GM03348 (cell line): ENCODE measurements at regions not wholly inside any gene's neighbourhood (a gene's known extent, or its start where the extent isn't known, plus 50 kb on each side); places are given as distances from the start of the nearest gene placed in this dataset.

ENCODE experiments used
- DNase-seq: peaks from one replicate; pipeline ENCODE4 v3.0.0; 2012; ENCODE audit warnings: low spot score

DNA sequence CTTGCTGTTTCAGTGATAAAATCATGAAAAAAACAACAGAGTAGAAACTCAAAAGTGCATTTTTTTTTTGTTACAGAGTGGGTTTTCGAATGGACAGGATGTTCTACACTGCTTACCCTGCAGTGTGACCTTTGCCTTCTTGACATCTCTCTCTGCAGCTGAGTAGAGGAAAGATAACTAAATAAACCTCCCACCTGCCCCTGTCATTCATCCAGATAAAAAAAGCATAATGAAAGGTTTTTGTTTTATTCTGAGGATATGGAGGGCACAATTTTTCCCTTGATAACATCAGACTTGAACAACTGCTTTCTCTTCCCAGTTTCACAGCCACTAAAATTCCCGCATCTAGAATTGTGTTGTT lies 193.6 kb upstream of the FOXQ1 start:
- no peak for DNase-seq

DNA sequence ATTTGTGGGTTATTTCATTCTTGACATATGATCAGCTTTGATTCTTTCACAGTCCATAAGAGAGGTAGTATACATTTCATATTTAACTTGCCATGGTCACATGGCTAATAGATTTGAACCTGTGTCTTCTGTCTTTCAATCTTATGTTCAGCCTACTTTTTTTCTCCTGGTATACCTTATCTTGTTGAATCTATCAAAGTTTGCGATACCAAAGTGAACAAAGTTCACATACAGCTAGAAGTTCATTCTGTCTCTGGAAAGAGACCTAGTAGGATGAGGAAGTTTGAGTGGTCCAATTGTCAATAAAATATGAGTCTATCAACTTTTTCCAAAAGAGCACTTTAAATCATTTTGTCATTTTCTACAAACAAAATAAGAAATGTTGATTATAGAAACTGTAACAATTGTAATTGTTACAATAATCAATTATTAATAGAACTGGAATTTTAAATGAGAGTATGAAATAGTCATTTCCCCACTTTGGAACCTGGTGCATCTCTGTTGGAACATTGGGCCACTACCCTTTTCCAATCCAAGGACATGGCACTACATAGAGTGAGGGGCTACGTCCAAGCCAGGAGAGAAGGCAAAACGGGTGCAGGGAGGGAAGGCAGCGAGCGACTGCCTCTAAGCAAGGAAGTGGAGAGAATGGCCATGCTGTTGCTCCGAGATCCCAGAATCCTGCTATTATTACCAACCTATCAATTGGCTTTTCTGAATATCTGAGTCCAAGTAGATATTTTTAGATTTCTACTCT lies 194.2 kb upstream of the FOXQ1 start:
- DNase-seq = no peak

DNA sequence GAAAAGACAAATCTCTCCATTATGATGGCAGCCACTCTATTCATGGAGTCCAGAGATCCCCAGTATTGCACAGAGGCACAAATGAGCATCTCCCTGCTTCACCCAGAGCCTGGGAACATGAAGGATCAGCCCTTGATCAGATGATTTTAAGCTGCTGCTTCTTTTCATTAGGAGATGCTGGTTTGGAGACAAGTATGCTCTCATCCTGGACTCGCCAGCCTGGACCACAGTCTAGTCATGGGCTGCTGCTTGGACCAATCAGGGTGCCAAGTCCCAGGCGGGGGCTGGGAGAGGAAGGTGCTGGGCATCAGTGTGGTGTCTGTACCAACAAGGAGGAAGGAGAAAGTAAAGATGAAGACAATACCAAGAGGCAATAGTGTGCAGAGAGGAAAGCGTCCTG lies 195.7 kb upstream of the FOXQ1 start:
- no peak for DNase-seq

DNA sequence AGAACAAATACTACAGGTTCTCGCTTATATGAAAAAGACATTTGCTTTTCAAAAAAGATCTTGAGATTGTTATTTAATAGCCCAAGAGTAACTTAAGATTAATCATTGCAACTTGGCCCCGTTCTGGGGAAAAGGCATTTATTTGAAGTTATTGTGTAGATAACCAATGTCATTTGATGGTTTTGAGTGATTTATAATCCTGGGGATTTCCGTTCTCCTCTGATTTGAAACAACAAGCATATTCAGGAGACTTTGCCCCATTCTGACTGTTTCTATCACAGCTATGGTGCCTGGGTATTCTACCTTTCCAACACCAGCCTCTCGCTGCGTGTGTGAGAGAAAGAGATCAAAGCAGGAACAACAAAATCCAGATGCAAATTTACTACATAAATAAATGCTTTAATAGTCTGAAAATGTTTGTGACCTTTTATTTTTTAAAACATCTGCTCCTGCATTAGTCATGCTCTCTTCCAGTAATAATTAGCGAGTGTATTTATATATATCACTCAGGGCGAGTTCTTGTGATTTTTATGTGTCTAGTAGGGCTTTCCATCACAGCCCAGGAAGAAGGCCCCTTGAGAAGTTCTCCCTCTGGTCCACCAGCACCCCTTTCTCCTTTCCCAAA lies 197.9 kb upstream of the FOXQ1 start:
- no peak for DNase-seq

DNA sequence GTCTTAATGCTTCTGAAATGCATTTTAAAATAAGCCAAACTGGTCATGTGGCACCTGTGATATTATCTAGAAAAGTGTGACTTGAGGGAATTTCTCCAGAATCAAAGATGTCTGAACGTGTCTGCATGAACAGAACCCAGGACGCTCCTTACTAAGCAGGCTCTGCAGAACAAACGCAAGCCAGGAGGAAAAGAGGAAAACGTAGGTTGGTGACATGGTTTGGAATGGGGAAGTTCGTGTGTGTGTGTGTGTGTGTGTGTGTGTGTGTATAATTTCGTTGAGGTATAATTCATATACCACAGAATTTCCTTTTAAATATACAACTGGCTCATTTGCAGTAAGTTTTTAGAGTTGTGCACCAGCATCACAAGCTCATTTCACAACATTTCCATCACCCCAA lies 200.5 kb upstream of the FOXQ1 start:
- no peak for DNase-seq

DNA sequence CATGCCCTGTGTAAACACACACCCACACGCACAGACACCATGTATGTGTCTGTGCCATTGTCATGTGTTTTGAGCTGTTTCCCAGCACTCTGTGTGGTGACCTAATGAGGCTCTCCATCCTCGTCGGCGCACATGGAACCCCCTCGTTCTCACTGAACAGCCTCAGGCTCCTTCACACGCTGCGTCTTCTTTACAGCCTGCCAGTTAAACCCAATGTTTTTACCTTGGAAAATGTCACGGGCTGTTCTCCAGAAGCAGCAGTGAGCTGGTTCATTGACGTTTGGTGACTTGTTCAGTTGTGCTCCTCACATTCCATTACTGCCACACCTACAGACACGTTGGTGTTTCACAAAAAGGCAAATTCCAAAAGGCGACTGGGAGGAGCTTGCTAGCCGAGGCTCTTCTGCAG lies 201.0 kb upstream of the FOXQ1 start:
- no peak for DNase-seq

DNA sequence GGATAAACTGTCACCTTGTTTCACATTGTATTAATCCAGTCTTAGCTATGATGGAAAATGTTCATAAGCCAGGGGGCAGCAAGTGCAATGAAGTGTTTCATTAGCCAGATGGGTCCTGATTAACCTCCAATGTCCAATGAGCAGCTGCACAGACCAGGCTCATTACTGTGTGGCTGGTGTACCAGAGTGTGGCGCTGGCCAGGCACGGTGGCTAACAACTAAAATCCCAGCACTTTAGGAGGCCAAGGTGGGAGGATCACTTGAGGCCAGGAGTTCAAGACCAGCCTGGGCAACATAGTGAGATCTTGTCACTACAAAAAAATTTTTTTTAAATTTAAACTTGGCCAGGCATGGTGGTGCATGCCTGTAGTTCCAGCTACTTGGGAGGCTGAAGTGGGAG lies 201.7 kb upstream of the FOXQ1 start:
- no peak for DNase-seq

DNA sequence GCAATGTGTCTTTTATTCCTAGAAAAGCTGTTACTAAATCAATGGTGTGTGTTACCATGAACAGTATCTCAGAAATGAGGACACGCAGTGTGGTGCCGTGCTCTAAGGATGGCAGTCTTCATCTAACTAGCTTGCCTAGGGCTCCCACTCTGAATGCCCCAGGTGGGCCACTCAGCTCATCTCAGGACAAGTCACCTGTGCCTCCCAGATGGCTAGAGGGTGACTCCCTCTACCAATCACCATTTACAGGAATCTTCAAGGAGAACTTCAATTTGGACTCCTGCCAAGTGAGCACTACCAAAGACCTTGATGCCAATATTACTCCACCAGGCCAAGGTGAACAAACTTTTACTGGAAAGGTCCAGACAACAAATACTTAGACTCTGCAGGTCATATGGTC lies 202.8 kb upstream of the FOXQ1 start:
- no peak for DNase-seq

DNA sequence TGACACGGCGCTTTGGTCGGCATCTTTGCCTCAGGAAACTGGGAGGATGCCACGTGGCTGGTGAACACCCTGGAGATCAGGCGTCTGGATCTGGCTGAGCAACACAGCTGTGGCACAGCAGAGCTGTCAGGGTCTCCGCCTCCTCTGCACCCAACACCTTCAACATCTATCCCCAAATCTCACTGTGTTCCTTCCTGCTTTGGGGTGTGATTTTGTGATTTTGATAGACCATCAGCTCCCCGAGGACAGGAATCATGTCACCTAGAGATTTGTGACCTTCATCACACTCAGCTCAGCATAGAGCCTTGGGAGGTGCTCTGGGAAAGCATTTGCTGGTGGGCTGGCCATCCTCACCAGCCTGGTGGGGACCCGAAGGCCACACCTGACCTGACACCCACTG lies 203.7 kb upstream of the FOXQ1 start:
- no peak for DNase-seq

DNA sequence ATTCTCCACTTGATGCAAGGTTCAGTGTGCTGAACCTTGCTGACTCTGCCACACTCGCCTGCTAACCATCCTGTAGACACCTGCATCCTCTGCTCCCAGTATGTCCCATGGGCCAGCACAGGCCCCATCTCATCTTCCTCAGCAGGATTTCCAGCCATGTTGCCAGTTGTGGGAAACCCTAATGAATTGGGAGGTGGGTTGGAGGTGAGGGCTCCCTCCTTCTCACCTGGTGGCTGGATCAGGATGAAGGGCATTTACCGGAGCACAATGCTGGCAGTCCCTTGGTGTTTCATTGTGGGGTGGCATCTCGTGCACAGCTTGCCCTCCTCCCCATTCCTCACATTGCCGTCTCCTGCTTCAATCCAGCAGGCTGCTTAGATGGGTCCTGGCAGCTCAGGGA lies 204.3 kb upstream of the FOXQ1 start:
- DNase-seq = no peak

DNA sequence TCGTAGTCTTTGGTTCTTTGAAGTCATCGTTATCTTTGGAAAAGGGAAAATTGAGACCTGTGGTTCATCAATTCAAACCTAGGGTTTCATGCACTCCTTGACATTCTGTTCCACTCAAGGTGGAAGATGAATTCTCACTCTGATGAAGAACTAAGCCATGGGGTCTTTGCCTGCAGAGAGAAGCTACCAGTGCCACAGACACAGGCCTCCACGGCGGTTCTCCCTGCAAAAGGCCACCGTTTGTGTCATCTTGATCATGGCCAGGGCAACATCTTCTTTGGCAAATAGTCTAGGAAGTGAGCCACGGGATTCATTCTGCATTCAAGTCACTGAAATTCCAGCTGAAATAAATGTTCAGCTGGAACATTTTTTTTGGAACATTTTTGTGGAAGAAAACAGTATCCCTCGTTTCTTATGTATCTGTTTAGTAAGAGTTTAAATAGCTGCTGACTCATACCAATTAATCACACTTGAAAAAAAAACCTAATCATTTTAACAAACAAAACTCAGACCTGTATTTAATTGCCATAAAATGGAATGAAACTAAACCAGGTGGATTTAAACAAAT lies 206.0 kb upstream of the FOXQ1 start:
- DNase-seq = peak; percentile 23

DNA sequence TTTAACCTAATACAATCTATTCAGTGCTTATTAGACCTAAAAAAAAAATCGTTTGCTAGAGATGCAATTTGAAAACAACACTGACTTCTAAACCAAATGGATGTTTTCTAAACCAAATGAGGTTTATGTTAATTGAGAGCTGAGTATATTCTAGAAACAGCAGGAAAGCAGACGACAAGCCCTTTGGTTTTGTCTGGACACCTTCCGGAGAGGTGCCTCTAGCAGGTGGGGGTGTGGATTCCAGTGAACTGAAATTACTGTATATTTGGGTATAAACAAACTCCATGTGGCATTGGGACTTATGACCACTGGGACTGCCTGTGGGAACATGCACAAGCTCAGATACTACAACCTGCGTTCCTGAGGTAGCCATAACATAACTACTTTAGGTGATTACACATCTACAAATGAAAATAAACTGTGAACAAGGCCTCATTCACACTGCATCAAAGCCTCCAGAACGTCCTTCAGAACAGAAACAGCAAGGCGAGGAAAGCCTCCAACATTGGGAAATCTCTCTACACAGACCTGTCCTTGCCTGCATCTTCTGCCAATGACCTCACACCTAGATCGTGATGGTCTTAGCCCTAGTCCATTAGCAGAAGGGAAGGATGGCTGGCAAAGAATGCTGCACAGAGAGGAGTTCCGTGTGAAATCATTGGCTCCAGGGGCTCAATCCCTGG lies 206.8 kb upstream of the FOXQ1 start:
- DNase-seq = no peak

DNA sequence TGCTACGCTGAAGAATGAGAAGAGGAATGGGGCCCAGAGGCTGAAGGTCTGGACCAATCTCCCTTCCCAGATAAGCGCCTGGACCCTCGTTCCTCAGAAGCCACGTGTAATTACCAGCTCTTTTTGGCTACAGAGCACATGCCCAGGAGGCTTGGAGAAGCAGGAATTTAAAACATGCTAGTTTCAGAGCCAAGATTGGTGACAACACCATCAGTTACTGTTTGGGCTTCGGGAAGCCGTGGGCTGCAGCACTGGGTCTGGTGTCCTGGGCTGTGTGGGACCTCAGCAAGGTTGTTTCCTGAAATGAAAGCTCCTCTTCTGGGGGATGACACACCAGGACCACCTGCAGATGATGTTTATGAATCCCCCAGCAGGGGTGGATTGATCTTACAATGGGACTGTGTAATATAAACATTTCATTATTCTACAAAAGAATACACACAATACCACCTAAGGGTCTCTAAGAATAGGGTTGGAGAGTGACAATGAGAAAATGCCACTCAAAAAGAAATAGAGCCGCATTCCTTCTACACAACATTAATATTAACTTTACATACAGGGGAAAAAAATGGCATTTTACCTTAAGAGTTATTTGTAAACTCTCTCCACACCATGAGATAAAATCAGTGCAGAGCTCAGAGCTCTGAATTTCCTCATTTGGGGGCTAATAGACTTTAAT lies 207.8 kb upstream of the FOXQ1 start:
- peak; percentile 30 for DNase-seq

DNA sequence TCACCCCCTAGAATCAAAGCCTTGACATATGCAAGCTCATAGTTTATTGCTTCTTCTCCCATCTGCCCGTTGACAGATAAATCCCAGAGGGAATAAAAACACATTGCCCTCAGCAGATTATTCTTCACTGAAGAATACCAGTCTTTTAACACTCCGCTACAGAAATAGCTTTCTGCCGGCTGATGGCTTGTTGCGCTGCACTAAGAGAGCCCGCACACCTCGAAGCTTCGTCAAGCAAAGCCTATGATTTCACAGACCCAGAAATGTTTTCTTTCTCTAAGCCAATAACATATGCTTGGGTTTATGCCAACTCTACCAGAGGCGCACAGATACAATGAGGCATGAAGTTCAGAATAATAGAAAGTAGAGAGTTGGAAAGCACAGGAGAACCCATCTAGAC lies 208.9 kb upstream of the FOXQ1 start:
- DNase-seq = no peak

DNA sequence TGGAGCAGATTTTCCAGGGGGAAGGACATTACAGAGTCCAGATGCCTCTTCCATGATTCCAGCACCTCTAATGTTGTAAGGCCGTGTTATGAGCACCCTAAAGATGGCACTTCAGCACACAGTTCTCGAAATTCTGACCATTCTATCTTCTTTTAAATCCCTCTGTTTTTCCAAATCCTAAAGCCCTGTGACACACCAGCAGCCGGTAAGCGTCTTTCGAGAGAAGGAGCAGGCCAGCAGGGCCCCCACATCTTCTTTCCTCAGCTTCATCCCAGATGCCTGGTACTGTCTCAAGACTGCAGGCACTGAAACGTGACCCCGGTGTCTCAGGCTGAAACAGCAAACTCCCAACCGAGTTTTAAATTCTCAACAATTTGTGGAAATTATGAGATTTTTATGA lies 211.6 kb upstream of the FOXQ1 start:
- DNase-seq = no peak

DNA sequence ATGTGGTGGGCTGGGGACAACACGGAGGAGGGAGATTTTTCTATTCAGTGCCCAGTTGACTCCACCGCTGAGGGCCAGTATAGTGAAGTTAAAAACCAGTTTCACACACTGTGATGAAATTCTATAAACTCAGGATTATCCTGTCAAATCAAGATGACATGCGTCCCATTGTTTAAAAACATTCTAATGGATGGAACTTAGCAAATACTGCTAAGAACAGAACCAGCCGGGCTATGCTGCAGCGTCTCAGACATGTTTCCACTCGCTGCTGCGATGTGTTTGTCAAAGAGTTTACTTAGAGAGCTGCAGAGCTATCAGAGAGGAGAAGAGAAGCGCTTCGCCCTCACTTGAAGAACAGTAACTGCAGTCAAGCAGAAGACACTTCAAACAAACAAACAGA lies 212.6 kb upstream of the FOXQ1 start:
- no peak for DNase-seq

DNA sequence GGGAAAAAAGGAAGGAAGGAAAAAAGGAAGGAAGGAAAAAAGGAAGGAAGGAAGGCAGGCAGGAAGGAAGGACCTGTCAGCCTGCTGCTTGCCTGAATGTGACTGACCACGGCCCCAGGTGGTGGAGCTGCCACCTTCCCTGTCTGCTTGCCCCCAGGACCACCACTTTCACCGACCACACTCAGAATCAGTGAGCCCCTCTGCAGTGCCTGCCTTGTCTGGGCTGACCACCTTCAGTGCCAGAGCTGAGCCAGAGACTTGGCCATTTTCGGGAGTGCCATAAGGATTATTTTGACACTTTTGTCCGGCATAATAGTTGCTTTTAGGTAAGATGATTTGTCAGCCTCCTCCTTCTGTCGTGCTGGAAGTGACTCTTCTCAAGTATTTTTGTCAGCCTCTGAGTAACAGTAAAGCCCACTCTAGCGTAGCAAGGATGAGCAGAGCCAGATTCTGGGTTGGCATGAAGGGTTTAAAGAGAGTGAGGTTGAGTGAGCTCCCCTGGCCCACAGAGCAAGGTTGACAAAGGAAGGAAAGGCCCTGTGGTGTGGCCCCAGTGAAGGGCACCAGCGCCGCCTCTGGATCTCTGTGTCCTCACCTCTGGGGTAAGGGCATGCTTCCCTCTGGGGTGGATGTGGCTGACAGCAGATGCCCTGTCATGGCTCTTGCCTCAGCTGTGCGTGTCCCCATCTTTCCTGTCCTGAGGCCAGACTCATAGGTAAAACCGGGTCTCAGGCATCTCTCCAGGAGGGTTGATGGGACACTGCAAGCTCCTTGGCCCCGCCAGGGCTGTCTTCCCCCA lies 214.7 kb upstream of the FOXQ1 start:
- no peak for DNase-seq

DNA sequence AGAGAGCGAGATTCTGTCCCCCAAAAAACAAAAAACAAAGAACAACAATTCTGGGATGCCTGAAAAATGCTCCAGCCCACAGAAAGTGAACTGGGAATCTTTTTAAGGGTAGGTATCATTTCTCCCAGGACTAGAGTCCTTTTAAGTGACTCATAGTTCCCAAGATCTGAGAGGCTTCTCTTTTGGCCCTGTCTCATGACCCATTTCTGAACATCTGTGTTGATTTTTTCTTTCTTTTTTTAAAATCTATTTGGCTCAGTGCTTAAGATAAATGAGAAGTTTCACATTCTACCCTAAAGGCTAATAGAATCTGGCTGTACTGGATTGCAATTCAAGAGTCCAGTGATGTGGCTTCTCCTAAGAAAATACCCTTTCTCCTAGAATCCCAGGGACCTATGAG lies 217.6 kb upstream of the FOXQ1 start:
- DNase-seq = peak; percentile 85

DNA sequence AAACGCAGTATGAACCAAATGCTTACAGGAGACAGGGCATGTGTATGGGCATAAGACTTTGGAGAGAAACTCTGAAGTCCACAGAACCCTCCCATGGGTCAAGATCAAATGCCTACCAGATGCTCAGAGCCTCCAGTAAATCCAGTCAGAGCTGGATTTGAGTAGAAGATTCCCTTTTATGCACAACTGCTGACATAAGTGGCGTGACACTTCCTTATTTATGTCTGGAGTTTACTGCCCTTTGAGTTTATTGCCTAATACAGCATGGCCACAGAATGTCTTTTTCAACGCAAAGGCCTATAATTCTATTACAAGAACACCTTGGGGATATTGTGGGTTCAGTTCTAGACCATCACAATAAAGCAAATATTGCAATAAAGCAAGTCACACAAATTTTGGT lies 220.0 kb upstream of the FOXQ1 start:
- no peak for DNase-seq

DNA sequence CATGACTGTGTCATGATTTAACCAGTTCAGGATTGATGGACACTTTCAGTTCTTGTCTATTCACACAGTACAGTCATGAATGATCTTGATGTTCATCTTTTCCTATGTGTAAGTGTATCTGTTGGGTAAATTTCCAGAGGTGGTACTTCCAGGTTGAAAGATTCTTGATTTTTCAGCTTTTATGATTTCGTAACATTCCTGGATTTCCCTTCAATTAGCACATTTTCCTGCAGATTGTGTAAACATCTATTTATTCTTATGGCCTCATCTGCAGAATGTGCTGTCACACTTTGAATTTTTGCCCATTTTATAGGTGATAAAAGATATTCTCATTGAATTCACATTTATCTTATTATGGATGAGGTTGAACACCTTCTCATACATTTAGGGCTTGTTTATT lies 222.0 kb upstream of the FOXQ1 start:
- DNase-seq = no peak

DNA sequence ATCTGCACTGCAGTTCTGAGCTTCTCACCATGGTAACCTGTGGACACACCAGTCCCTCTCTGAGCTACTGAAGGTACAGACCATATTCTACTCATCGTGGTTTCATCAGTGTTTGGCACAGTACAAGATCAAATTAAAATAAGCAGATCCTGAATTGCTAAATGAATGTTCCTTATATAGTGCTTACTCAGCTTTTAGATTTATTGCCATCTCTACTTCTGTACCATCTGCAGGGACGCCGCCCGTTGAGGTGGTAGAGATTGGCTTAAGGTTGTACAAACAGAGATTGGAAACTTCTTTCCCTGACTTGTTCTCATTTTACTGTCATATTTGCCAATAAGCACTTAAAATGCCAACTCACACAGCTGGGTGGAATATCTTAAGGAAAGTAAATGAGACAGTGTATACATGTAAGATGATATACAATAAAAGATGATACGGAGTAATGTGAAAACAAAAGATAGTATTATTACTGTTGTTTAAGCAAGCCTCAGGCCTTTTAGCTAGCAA lies 223.4 kb upstream of the FOXQ1 start:
- DNase-seq = no peak
